IMR-90 (cell line): ENCODE measurements at regions not wholly inside any gene's neighbourhood (a gene's known extent, or its start where the extent isn't known, plus 50 kb on each side); places are given as distances from the start of the nearest gene placed in this dataset.

Experiments used
- BHLHE40 ChIP-seq: fragments of 150-350 bp; IDR thresholded peaks from 2 replicates; pipeline ENCODE4 v1.6.1; 2016; ENCODE audit warnings: mild to moderate bottlenecking, low read depth, low read length
- CEBPB ChIP-seq: IDR thresholded peaks from 2 replicates; pipeline ENCODE4 v1.6.1; 2012; ENCODE audit warnings: low read depth, low read length, improper control_type of control experiment
- CHD1 ChIP-seq: IDR thresholded peaks from 2 replicates; pipeline ENCODE4 v1.6.1; 2012; ENCODE audit warnings: low read depth, low read length, improper control_type of control experiment
- MAFK ChIP-seq: IDR thresholded peaks from 2 replicates; pipeline ENCODE4 v1.6.1; 2012; ENCODE audit warnings: low read depth, low read length, improper control_type of control experiment
- MAZ ChIP-seq: IDR thresholded peaks from 2 replicates; pipeline ENCODE4 v1.6.1; 2012; ENCODE audit warnings: low read depth, mild to moderate bottlenecking, low read length, improper control_type of control experiment, moderate library complexity, borderline replicate concordance
- NFE2L2 ChIP-seq: fragments of 150-350 bp; IDR thresholded peaks from 2 replicates; pipeline ENCODE4 v1.6.1; 2016; ENCODE audit warnings: low read depth, mild to moderate bottlenecking, low read length
- POLR2A ChIP-seq: IDR thresholded peaks from 2 replicates; pipeline ENCODE4 v1.6.1; 2012; ENCODE audit warnings: mild to moderate bottlenecking, low read depth, low read length
- RAD21 ChIP-seq: IDR thresholded peaks from 2 replicates; pipeline ENCODE4 v1.6.1; 2012; ENCODE audit warnings: low read length, improper control_type of control experiment
- RCOR1 ChIP-seq: IDR thresholded peaks from 2 replicates; pipeline ENCODE4 v1.6.1; 2012; ENCODE audit warnings: mild to moderate bottlenecking, low read length, improper control_type of control experiment; ENCODE audit not compliant: insufficient replicate concordance
- RFX5 ChIP-seq: IDR thresholded peaks from 2 replicates; pipeline ENCODE4 v1.8.0; 2012; ENCODE audit warnings: low read depth, mild to moderate bottlenecking, low read length, moderate library complexity
- SMC3 ChIP-seq: fragments of 150-350 bp; IDR thresholded peaks from 2 replicates; pipeline ENCODE4 v1.6.1; 2016; ENCODE audit warnings: low read depth, mild to moderate bottlenecking, antibody characterized with exemption, low read length, moderate library complexity
- TF ChIP-seq, protein P1 (sequence below): conservative IDR thresholded peaks from 2 replicates; pipeline ENCODE4 v1.5.1; 2012; ENCODE audit warnings: mild to moderate bottlenecking, low read depth, low read length, improper control_type of control experiment
- TF ChIP-seq, protein P2 (sequence below): fragments of 150-350 bp; IDR thresholded peaks from 2 replicates; pipeline ENCODE4 v1.6.1; 2016; ENCODE audit warnings: low read depth, mild to moderate bottlenecking, low read length, moderate library complexity, borderline replicate concordance
- TF ChIP-seq, protein P3 (sequence below): fragments of 150-350 bp; IDR thresholded peaks from 2 replicates; pipeline ENCODE4 v1.6.1; 2017; ENCODE audit warnings: mild to moderate bottlenecking, antibody characterized with exemption, low read length, low read depth

DNA sequence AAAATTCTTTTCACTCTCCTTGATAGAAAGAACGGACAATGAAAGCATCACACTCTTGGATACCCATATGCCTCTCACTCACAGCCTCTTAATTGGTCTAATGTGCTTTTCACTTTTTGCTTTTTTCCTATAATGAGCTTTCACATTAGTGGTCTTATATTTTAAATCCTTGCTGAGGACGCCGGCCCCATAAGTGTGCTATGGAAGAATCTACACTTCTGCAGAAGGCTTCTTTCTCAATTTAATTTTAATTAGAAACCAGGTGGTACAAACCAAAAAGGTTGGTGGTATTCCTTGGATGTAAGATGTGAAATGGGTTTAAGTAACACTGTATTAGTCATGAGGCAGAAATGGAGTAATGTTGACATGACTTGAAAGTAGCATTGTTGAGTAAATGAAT, 190.6 kb upstream of the NFIA start:
- TF ChIP-seq, protein P1, sequence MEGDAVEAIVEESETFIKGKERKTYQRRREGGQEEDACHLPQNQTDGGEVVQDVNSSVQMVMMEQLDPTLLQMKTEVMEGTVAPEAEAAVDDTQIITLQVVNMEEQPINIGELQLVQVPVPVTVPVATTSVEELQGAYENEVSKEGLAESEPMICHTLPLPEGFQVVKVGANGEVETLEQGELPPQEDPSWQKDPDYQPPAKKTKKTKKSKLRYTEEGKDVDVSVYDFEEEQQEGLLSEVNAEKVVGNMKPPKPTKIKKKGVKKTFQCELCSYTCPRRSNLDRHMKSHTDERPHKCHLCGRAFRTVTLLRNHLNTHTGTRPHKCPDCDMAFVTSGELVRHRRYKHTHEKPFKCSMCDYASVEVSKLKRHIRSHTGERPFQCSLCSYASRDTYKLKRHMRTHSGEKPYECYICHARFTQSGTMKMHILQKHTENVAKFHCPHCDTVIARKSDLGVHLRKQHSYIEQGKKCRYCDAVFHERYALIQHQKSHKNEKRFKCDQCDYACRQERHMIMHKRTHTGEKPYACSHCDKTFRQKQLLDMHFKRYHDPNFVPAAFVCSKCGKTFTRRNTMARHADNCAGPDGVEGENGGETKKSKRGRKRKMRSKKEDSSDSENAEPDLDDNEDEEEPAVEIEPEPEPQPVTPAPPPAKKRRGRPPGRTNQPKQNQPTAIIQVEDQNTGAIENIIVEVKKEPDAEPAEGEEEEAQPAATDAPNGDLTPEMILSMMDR, result no peak
- TF ChIP-seq POLR2A (no peak), CEBPB (no peak), RFX5 (no peak), RAD21 (no peak), BHLHE40 (no peak), SMC3 (no peak), MAZ (no peak), MAFK (no peak), RCOR1 (no peak), CHD1 (no peak), NFE2L2 (no peak)
- TF ChIP-seq, protein P2, sequence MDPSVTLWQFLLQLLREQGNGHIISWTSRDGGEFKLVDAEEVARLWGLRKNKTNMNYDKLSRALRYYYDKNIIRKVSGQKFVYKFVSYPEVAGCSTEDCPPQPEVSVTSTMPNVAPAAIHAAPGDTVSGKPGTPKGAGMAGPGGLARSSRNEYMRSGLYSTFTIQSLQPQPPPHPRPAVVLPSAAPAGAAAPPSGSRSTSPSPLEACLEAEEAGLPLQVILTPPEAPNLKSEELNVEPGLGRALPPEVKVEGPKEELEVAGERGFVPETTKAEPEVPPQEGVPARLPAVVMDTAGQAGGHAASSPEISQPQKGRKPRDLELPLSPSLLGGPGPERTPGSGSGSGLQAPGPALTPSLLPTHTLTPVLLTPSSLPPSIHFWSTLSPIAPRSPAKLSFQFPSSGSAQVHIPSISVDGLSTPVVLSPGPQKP, result no peak
- TF ChIP-seq, protein P3, sequence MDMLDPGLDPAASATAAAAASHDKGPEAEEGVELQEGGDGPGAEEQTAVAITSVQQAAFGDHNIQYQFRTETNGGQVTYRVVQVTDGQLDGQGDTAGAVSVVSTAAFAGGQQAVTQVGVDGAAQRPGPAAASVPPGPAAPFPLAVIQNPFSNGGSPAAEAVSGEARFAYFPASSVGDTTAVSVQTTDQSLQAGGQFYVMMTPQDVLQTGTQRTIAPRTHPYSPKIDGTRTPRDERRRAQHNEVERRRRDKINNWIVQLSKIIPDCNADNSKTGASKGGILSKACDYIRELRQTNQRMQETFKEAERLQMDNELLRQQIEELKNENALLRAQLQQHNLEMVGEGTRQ, result no peak
